GM12865 (cell line): ENCODE measurements at regions not wholly inside any gene's neighbourhood (a gene's known extent, or its start where the extent isn't known, plus 50 kb on each side); places are given as distances from the start of the nearest gene placed in this dataset.

Source experiments
- DNase-seq: peaks from one replicate; pipeline ENCODE4 v3.0.0; 2010; ENCODE audit warnings: low read depth
- H3K4me3 ChIP-seq: 2 replicates; pipeline ENCODE4 v1.5.1; 2011; ENCODE audit warnings: mild to moderate bottlenecking, low read depth, low read length, control low read depth
- TF ChIP-seq, protein P1 (sequence below): IDR thresholded peaks from 2 replicates; pipeline ENCODE4 v1.5.1; 2011; ENCODE audit warnings: low read length, control low read depth, low read depth, inconsistent platforms; ENCODE audit not compliant: insufficient read depth; ENCODE audit errors: missing control alignments

- DNase-seq: no peak
- TF ChIP-seq, protein P1, sequence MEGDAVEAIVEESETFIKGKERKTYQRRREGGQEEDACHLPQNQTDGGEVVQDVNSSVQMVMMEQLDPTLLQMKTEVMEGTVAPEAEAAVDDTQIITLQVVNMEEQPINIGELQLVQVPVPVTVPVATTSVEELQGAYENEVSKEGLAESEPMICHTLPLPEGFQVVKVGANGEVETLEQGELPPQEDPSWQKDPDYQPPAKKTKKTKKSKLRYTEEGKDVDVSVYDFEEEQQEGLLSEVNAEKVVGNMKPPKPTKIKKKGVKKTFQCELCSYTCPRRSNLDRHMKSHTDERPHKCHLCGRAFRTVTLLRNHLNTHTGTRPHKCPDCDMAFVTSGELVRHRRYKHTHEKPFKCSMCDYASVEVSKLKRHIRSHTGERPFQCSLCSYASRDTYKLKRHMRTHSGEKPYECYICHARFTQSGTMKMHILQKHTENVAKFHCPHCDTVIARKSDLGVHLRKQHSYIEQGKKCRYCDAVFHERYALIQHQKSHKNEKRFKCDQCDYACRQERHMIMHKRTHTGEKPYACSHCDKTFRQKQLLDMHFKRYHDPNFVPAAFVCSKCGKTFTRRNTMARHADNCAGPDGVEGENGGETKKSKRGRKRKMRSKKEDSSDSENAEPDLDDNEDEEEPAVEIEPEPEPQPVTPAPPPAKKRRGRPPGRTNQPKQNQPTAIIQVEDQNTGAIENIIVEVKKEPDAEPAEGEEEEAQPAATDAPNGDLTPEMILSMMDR: no peak
- H3K4me3 ChIP-seq: no peak overlapping the region
Observed at GRCh38 chr17:34770586-34770985, 190.7 kb downstream of the CCT6B start.

- TF ChIP-seq, protein P1: no peak
- DNase-seq: no peak
- H3K4me3 ChIP-seq: no peak overlapping the region
Observed at GRCh38 chr17:34769899-34770298, 190.5 kb downstream of the TMEM132E start.

GRCh38 chr17:34769049-34769448, 189.7 kb downstream of the TMEM132E start:
- no peak overlapping the region for H3K4me3 ChIP-seq
- TF ChIP-seq, protein P1: no peak
- DNase-seq: no peak

DNA sequence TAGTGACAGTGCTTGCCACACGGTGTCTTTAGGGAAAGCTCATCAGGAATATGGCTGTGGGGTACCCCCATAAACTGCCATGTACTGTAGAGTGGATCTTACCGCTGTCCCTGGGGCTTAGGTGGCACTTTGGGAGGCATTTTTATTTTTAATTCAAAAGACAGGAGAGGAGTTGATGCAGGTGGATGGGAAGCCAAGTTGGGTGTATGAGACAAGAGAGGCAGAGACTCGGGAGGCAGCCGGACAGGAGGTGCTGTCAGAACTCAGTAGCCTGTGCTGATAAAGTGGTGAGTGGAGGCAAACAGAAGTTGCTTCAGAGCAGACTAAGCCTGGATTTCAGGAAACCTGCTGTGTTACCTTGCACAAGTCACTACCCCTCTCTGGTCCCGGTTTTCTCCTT, 185.9 kb downstream of the TMEM132E start:
- DNase-seq: no peak
- TF ChIP-seq, protein P1: no peak

DNA sequence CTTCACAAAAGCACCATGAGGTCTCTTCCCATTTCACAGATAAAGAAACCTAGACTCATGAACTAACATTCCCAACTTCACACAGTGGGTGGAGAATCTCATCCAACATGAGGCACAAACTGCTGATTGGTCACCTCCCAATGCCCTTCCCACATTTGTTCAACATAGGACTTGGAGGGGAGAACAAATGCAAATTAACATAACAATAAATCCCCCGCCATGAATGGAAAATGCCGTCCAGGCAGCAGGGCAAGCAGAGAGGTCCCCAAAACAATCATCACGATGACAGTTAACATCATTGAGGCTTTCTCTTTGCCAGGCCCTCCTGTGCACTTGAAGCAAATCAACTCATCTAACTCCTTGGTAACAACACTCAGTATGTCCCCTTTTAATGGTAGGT, 185.3 kb downstream of the TMEM132E start:
- H3K4me3 ChIP-seq: no peak overlapping the region
- TF ChIP-seq, protein P1: no peak
- no peak for DNase-seq

More for the DNA sequence above, 185.9 kb downstream of the TMEM132E start:
- H3K4me3 ChIP-seq: no peak overlapping the region

DNA sequence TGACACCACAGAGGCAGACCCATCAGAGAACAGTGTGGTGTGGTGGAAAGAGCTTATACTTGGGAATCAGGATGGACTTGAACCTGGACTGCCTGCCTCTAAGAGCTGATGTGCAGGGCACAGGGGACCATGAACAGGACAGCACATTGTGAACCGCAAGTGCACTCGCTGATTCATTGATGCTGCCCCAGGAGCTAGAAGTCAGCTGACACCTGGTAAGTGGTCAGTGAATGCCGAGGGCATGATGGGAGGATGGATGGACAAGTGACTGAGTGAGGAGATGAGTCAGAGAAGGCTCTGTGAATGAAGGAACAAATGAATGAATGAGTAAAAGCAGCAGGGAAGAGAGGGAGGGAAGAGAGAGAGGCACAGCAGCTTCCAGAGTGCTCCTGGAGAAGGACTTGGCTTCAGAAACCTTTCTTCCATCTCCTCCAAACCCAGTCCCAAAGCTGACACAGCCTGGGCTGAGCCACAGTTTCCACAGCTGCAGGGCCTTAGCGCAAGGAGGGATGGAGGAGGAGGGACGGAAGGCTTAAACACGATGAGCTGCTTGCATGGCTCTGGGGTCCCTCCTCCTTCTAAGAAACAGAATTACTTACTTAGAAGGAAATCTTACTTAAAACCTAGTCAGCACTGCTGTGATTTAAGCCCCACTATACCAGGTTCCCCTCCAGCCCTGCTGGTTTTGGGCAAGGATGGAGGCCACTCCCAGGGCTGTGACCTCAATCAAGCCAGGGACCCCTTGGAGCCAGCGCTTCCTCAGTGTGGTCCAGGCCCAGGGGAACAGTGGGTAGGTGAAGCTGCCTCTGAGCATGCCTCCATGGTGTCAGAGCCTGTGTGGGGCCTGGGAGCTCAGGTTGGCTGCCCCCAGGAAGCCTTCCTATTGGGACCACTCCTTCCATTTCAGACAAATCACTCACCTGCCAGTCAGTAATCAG, 184.6 kb downstream of the TMEM132E start:
- no peak overlapping the region for H3K4me3 ChIP-seq
- no peak for DNase-seq
- TF ChIP-seq, protein P1: no peak
